H1 (cell line): ENCODE measurements at regions not wholly inside any gene's neighbourhood (a gene's known extent, or its start where the extent isn't known, plus 50 kb on each side); places are given as distances from the start of the nearest gene placed in this dataset.

ENCODE experiments used
- EZH2 ChIP-seq: fragments of 200-600 bp; sonication (generic); IDR thresholded peaks from 2 replicates; pipeline ENCODE4 v1.7.1; 2012; ENCODE audit warnings: low read depth, mild to moderate bottlenecking, moderate library complexity, low read length, inconsistent platforms; ENCODE audit not compliant: severe bottlenecking
- GABPA ChIP-seq: IDR thresholded peaks from 2 replicates; pipeline ENCODE4 v1.6.1; 2011; ENCODE audit warnings: mild to moderate bottlenecking, low read length, moderate library complexity, borderline replicate concordance; ENCODE audit not compliant: insufficient read depth
- MAFK ChIP-seq: IDR thresholded peaks from 2 replicates; pipeline ENCODE4 v1.6.1; 2012; ENCODE audit warnings: low read depth, mild to moderate bottlenecking, improper control_type of control experiment, low read length
- NRF1 ChIP-seq: IDR thresholded peaks from 2 replicates; pipeline ENCODE4 v1.6.1; 2011; ENCODE audit warnings: mild to moderate bottlenecking, low read depth, low read length, improper control_type of control experiment
- PHF8 ChIP-seq: fragments of 200-600 bp; sonication (generic); conservative IDR thresholded peaks from 2 replicates; pipeline ENCODE4 v1.7.1; 2012; ENCODE audit warnings: low read depth, mild to moderate bottlenecking, inconsistent platforms, low read length, moderate library complexity
- POLR2A ChIP-seq, 2 experiments: IDR thresholded peaks; 1 replicate in 1 of 2; 2 replicates in 1 of 2; pipeline ENCODE4 v1.6.1; 2011; ENCODE audit warnings: low read depth in 2 of 2, low read length in 2 of 2, mild to moderate bottlenecking in 2 of 2; ENCODE audit errors: control extremely low read depth in 1 of 2
- RAD21 ChIP-seq, 2 experiments: IDR thresholded peaks in 1 of 2; conservative IDR thresholded peaks in 1 of 2; 2 replicates each; pipeline ENCODE4 v1.6.1; 2011; ENCODE audit warnings: low read depth in 2 of 2, low read length in 2 of 2, improper control_type of control experiment in 1 of 2, inconsistent platforms in 1 of 2, mild to moderate bottlenecking in 1 of 2, moderate library complexity in 1 of 2
- RXRA ChIP-seq: IDR thresholded peaks from 2 replicates; pipeline ENCODE4 v1.6.1; 2011; ENCODE audit warnings: low read depth, mild to moderate bottlenecking, low read length, moderate library complexity; ENCODE audit not compliant: insufficient read depth
- SP1 ChIP-seq: IDR thresholded peaks from 2 replicates; pipeline ENCODE4 v1.6.1; 2011; ENCODE audit warnings: low read depth, low read length
- SUZ12 ChIP-seq: fragments of 200-600 bp; sonication (generic); IDR thresholded peaks from 2 replicates; pipeline ENCODE4 v1.6.1; 2012; ENCODE audit warnings: mild to moderate bottlenecking, inconsistent platforms, low read length, moderate library complexity, mixed read lengths
- TF ChIP-seq, protein P1 (sequence below), 3 experiments: IDR thresholded peaks; 1 replicate in 2 of 3; 2 replicates in 1 of 3; pipeline versions ENCODE4 v1.5.1 to v1.6.1; 2011; ENCODE audit warnings: low read length in 3 of 3, mild to moderate bottlenecking in 3 of 3, inconsistent platforms in 2 of 3, low read depth in 1 of 3, moderate library complexity in 1 of 3; ENCODE audit not compliant: insufficient read depth in 1 of 3; ENCODE audit errors: control extremely low read depth in 1 of 3
- TF ChIP-seq, protein P2 (sequence below): IDR thresholded peaks from 2 replicates; pipeline ENCODE4 v1.6.1; 2012; ENCODE audit warnings: inconsistent platforms

DNA sequence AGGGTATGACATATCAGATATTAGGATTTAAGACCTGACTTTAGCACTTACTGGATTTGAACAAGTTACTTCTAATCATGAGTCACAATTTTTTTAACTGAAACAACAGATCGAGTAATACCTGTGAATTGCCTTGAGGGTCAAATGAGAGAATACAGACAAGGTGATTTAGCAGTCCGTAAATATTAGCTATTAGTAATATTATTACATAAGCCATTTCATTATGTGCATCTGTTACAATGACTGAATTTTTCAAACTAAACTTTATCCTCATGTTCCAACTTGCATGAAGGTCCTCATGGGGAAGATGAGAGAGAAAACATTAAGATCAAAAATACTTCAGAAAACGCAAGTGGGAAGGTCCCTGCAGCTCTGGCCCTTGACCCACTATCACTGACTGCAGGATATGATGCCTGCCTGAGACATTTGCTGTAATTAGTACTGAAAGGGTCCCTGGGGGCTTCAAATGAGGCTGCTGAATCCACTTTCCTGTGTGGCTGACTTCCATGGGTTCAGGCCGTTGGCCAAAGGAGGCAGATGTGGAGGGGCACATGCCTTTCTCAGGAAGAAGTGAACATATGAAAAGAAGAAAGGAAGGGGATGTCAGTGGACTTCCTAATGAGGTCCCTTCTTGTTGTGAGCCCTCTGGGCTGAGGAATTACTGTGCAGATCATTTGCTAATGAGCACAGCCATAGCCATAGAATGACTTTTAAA lies 441.7 kb downstream of the CDH11 start:
- TF ChIP-seq, protein P1, sequence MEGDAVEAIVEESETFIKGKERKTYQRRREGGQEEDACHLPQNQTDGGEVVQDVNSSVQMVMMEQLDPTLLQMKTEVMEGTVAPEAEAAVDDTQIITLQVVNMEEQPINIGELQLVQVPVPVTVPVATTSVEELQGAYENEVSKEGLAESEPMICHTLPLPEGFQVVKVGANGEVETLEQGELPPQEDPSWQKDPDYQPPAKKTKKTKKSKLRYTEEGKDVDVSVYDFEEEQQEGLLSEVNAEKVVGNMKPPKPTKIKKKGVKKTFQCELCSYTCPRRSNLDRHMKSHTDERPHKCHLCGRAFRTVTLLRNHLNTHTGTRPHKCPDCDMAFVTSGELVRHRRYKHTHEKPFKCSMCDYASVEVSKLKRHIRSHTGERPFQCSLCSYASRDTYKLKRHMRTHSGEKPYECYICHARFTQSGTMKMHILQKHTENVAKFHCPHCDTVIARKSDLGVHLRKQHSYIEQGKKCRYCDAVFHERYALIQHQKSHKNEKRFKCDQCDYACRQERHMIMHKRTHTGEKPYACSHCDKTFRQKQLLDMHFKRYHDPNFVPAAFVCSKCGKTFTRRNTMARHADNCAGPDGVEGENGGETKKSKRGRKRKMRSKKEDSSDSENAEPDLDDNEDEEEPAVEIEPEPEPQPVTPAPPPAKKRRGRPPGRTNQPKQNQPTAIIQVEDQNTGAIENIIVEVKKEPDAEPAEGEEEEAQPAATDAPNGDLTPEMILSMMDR (IDR thresholded peaks at IDR 0.05; ENCODE audit: control extremely low read depth in 1 of 3, insufficient read depth in 1 of 3, low read depth in 1 of 3, low read length in 3 of 3), result no peak
- no peak for TF ChIP-seq RAD21 (IDR thresholded peaks at IDR 0.05 in 1 of 2, conservative IDR thresholded peaks at IDR 0.05 in 1 of 2; ENCODE audit: low read depth in 2 of 2, low read length in 2 of 2)
- TF ChIP-seq, protein P2, sequence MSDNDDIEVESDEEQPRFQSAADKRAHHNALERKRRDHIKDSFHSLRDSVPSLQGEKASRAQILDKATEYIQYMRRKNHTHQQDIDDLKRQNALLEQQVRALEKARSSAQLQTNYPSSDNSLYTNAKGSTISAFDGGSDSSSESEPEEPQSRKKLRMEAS, result no peak
- TF ChIP-seq SP1, result no peak
- no peak for TF ChIP-seq GABPA
- no peak for TF ChIP-seq PHF8
- TF ChIP-seq SUZ12, result no peak
- no peak for TF ChIP-seq POLR2A (IDR thresholded peaks at IDR 0.05; ENCODE audit: control extremely low read depth in 1 of 2, low read depth in 2 of 2, low read length in 2 of 2)
- TF ChIP-seq RXRA, result no peak
- TF ChIP-seq NRF1, result no peak
- TF ChIP-seq MAFK, result no peak
- TF ChIP-seq EZH2, result no peak
